Forelimb muscle (tissue), 1 donor: ENCODE measurements at regions not wholly inside any gene's neighbourhood (a gene's known extent, or its start where the extent isn't known, plus 50 kb on each side); places are given as distances from the start of the nearest gene placed in this dataset.

Source experiments
- DNase-seq: peaks from one replicate; pipeline ENCODE4 v3.0.0-alpha.2; 2013; ENCODE audit warnings: low read depth

GRCh38 chr6:24010133-24010532, 115.9 kb upstream of the NRSN1 start:
- DNase-seq, result no peak

- DNase-seq, result no peak
Observed at GRCh38 chr6:24016286-24016685, 109.7 kb upstream of the NRSN1 start.

GRCh38 chr6:24016857-24017256, 109.2 kb upstream of the NRSN1 start:
- no peak for DNase-seq

- no peak for DNase-seq
Observed at GRCh38 chr6:24019393-24019792, 106.6 kb upstream of the NRSN1 start.

- no peak for DNase-seq
Observed at GRCh38 chr6:24019830-24020229, 106.2 kb upstream of the NRSN1 start.

GRCh38 chr6:24026050-24026449, 100.0 kb upstream of the NRSN1 start:
- no peak for DNase-seq

- no peak for DNase-seq
Observed at GRCh38 chr6:24031496-24031895, 94.5 kb upstream of the NRSN1 start.

- DNase-seq, result no peak
Observed at GRCh38 chr6:24032896-24033688, 92.9 kb upstream of the NRSN1 start.

GRCh38 chr6:24043848-24044247, 82.2 kb upstream of the NRSN1 start:
- DNase-seq, result no peak

GRCh38 chr6:24051942-24052589, 73.9 kb upstream of the NRSN1 start:
- DNase-seq, result no peak

- no peak for DNase-seq
Observed at GRCh38 chr6:24052590-24052961, 73.4 kb upstream of the NRSN1 start.

GRCh38 chr6:24053057-24053456, 73.0 kb upstream of the NRSN1 start:
- DNase-seq, result no peak

- no peak for DNase-seq
Observed at GRCh38 chr6:24054388-24054787, 71.6 kb upstream of the NRSN1 start.

- no peak for DNase-seq
Observed at GRCh38 chr6:24056567-24056966, 69.4 kb upstream of the NRSN1 start.

GRCh38 chr6:24057030-24057429, 69.0 kb upstream of the NRSN1 start:
- no peak for DNase-seq

GRCh38 chr6:24060982-24061754, 64.8 kb upstream of the NRSN1 start:
- DNase-seq, result no peak

- no peak for DNase-seq
Observed at GRCh38 chr6:24064106-24064505, 61.9 kb upstream of the NRSN1 start.

- no peak for DNase-seq
Observed at GRCh38 chr6:24064832-24065231, 61.2 kb upstream of the NRSN1 start.

GRCh38 chr6:24069526-24069925, 56.5 kb upstream of the NRSN1 start:
- no peak for DNase-seq

GRCh38 chr6:24072038-24072746, 53.8 kb upstream of the NRSN1 start:
- DNase-seq, result no peak

GRCh38 chr6:24076011-24076410, 50.0 kb upstream of the NRSN1 start:
- no peak for DNase-seq
